ENCODE measurements at regions not wholly inside any gene's neighbourhood (a gene's known extent, or its start where the extent isn't known, plus 50 kb on each side); places are given as distances from the start of the nearest gene placed in this dataset.

- TF ChIP-seq CTCF (IDR thresholded peaks at IDR 0.05; ENCODE audit: low read depth, low read length), result no peak
- no peak for DNase-seq (ENCODE audit: extremely low read depth, low read depth)
These were observed 49.9 kb downstream of the CNTN3 start for GRCh38 chr3:74564560-74564959.

- no peak for DNase-seq (ENCODE audit: extremely low read depth, low read depth)
- no peak for TF ChIP-seq CTCF (IDR thresholded peaks at IDR 0.05; ENCODE audit: low read depth, low read length)
These were observed 51.7 kb downstream of the CNTN3 start for GRCh38 chr3:74562558-74563269.

- no peak for DNase-seq (ENCODE audit: extremely low read depth, low read depth)
- TF ChIP-seq CTCF (IDR thresholded peaks at IDR 0.05; ENCODE audit: low read depth, low read length), result no peak
These were observed 52.6 kb downstream of the CNTN3 start for GRCh38 chr3:74561881-74562280.

- no peak for TF ChIP-seq CTCF (IDR thresholded peaks at IDR 0.05; ENCODE audit: low read depth, low read length)
- DNase-seq (ENCODE audit: extremely low read depth, low read depth), result no peak
These were observed 55.2 kb downstream of the CNTN3 start for GRCh38 chr3:74559261-74559660.

GRCh38 chr3:74550686-74551085 lies 63.8 kb downstream of the CNTN3 start:
- DNase-seq (ENCODE audit: extremely low read depth, low read depth), result no peak
- TF ChIP-seq CTCF (IDR thresholded peaks at IDR 0.05; ENCODE audit: low read depth, low read length), result no peak

- no peak for DNase-seq (ENCODE audit: extremely low read depth, low read depth)
- no peak for TF ChIP-seq CTCF (IDR thresholded peaks at IDR 0.05; ENCODE audit: low read depth, low read length)
These were observed 68.0 kb downstream of the CNTN3 start for GRCh38 chr3:74546426-74546825.

GRCh38 chr3:74542441-74542840 lies 72.0 kb downstream of the CNTN3 start:
- TF ChIP-seq CTCF (IDR thresholded peaks at IDR 0.05; ENCODE audit: low read depth, low read length), result no peak

More at GRCh38 chr3:74542441-74542840, 72.0 kb downstream of the CNTN3 start:
- DNase-seq (ENCODE audit: extremely low read depth, low read depth), result no peak
